ENCODE measurements at regions not wholly inside any gene's neighbourhood (a gene's known extent, or its start where the extent isn't known, plus 50 kb on each side); places are given as distances from the start of the nearest gene placed in this dataset.

- Mint-ChIP-seq H3K27ac (no peak overlapping the region), H3K36me3 (no peaks in the 10 kb centered on the region), H3K9me3 (peaks cover 4 to 25% (median 12%) of the 10 kb centered on the region in 7 donors), H3K4me3 (no peak overlapping the region), H3K4me1 (no peaks in the 10 kb centered on the region), H3K27me3 (ENCODE audit: low read depth in 3 of 3) (peaks cover 6 to 13% (median 9%) of the 10 kb centered on the region in 3 donors)
- no peak for TF ChIP-seq CTCF (IDR thresholded peaks at IDR 0.05)
- H3K9me3 ChIP-seq (replicated peaks in 1 of 2; ENCODE audit: control insufficient read depth in 1 of 2, insufficient read depth in 1 of 2, low read length in 2 of 2), result peaks cover 0 to 6% of the 10 kb centered on the region in 2 donors
- no peaks in the 10 kb centered on the region for H3K79me2 ChIP-seq (ENCODE audit: insufficient read depth, low read length)
- no peaks in the 10 kb centered on the region for H3K4me1 ChIP-seq (ENCODE audit: control insufficient read depth in 1 of 2, insufficient read depth in 2 of 2, low read length in 2 of 2)
- H3K27ac ChIP-seq (ENCODE audit: low read depth in 1 of 2, low read length in 2 of 2), result no peak overlapping the region
- no peaks in the 10 kb centered on the region for H4K20me1 ChIP-seq (ENCODE audit: insufficient read depth, low read length)
- H2AFZ ChIP-seq (ENCODE audit: insufficient read depth, low read depth, low read length, poor library complexity, severe bottlenecking), result no peak overlapping the region
- H3K27me3 ChIP-seq (ENCODE audit: control insufficient read depth in 2 of 2, insufficient read depth in 2 of 2, low read length in 2 of 2), result no peaks in the 10 kb centered on the region
- H3K36me3 ChIP-seq (replicated peaks in 1 of 2; ENCODE audit: control insufficient read depth in 1 of 2, insufficient read depth in 2 of 2, low read length in 2 of 2), result no peaks in the 10 kb centered on the region
- H3K9ac ChIP-seq (ENCODE audit: insufficient read depth, low read length, poor library complexity, severe bottlenecking), result no peak overlapping the region
- 57% methylated on average over 5 of the region's 14 CpGs for WGBS (ENCODE audit: insufficient coverage)
- H3K4me3 ChIP-seq (replicated peaks in 1 of 3; ENCODE audit: low read depth in 2 of 3, low read length in 3 of 3), result no peak overlapping the region
- intact Hi-C loops (cut with micrococcal nuclease), result no loop called here
- H3K4me2 ChIP-seq (replicated peaks; ENCODE audit: extremely low read depth, low read length, poor library complexity, severe bottlenecking), result no peak overlapping the region
- DNase-seq, result no peak
Observed at GRCh38 chr10:34918776-34919315, 103.8 kb upstream of the PARD3 start.

GRCh38 chr10:34918060-34918775 is 103.1 kb upstream of the PARD3 start:
- Histone ChIP-seq H3K27ac (ENCODE audit: low read depth in 1 of 2, low read length in 2 of 2) (no peak overlapping the region), H3K79me2 (ENCODE audit: insufficient read depth, low read length) (no peaks in the 10 kb centered on the region), H3K4me2 (replicated peaks; ENCODE audit: extremely low read depth, low read length, poor library complexity, severe bottlenecking) (no peak overlapping the region), H3K27me3 (ENCODE audit: control insufficient read depth in 2 of 2, insufficient read depth in 2 of 2, low read length in 2 of 2) (no peaks in the 10 kb centered on the region), H2AFZ (ENCODE audit: insufficient read depth, low read depth, low read length, poor library complexity, severe bottlenecking) (no peak overlapping the region), H4K20me1 (ENCODE audit: insufficient read depth, low read length) (no peaks in the 10 kb centered on the region), H3K4me3 (replicated peaks in 1 of 3; ENCODE audit: low read depth in 2 of 3, low read length in 3 of 3) (no peak overlapping the region), H3K4me1 (ENCODE audit: control insufficient read depth in 1 of 2, insufficient read depth in 2 of 2, low read length in 2 of 2) (no peaks in the 10 kb centered on the region), H3K9ac (ENCODE audit: insufficient read depth, low read length, poor library complexity, severe bottlenecking) (no peak overlapping the region), H3K36me3 (replicated peaks in 1 of 2; ENCODE audit: control insufficient read depth in 1 of 2, insufficient read depth in 2 of 2, low read length in 2 of 2) (no peaks in the 10 kb centered on the region), H3K9me3 (replicated peaks in 1 of 2; ENCODE audit: control insufficient read depth in 1 of 2, insufficient read depth in 1 of 2, low read length in 2 of 2) (peaks cover 0 to 5% of the 10 kb centered on the region in 2 donors)
- Mint-ChIP-seq H3K27ac (no peak overlapping the region), H3K4me3 (no peak overlapping the region), H3K36me3 (no peaks in the 10 kb centered on the region), H3K27me3 (ENCODE audit: low read depth in 3 of 3) (peaks cover 6 to 13% (median 9%) of the 10 kb centered on the region in 3 donors), H3K9me3 (peaks cover 4 to 25% (median 12%) of the 10 kb centered on the region in 7 donors), H3K4me1 (no peaks in the 10 kb centered on the region)
- no peak for DNase-seq
- intact Hi-C loops (cut with micrococcal nuclease), result no loop called here
- WGBS (ENCODE audit: insufficient coverage), result 82% methylated on average over 19 of the region's 21 CpGs
- TF ChIP-seq CTCF (IDR thresholded peaks at IDR 0.05), result no peak

Measured in CD14-positive monocyte (primary cell).